ENCODE measurements at regions not wholly inside any gene's neighbourhood (a gene's known extent, or its start where the extent isn't known, plus 50 kb on each side); places are given as distances from the start of the nearest gene placed in this dataset.

GRCh38 chr4:81883004-81883403 is 411.3 kb upstream of the RASGEF1B start:
- H3K27ac Mint-ChIP-seq, result no peak overlapping the region
- H3K4me3 Mint-ChIP-seq, result no peak overlapping the region
- no peaks in the 10 kb centered on the region for H3K36me3 Mint-ChIP-seq
- DNase-seq (ENCODE audit: low spot score in 2 of 2, unreplicated experiment in 2 of 2), result no peak
- H3K9me3 Mint-ChIP-seq, result peaks cover 8% of the 10 kb centered on the region
- peaks cover 18% of the 10 kb centered on the region for H3K27me3 Mint-ChIP-seq (ENCODE audit: low read depth)
- H3K4me1 Mint-ChIP-seq, result peaks cover 15% of the 10 kb centered on the region
- no peak for TF ChIP-seq CTCF (IDR thresholded peaks at IDR 0.05; ENCODE audit: unreplicated experiment)

GRCh38 chr4:81881855-81882621 is 410.3 kb upstream of the RASGEF1B start:
- DNase-seq (ENCODE audit: low spot score in 2 of 2, unreplicated experiment in 2 of 2), result no peak
- Mint-ChIP-seq H3K27ac (no peak overlapping the region), H3K4me3 (no peak overlapping the region), H3K36me3 (no peaks in the 10 kb centered on the region), H3K4me1 (peaks cover 15% of the 10 kb centered on the region), H3K9me3 (peaks cover 8% of the 10 kb centered on the region), H3K27me3 (ENCODE audit: low read depth) (peaks cover 15% of the 10 kb centered on the region)
- no peak for TF ChIP-seq CTCF (IDR thresholded peaks at IDR 0.05; ENCODE audit: unreplicated experiment)

- no peak for TF ChIP-seq CTCF (IDR thresholded peaks at IDR 0.05; ENCODE audit: unreplicated experiment)
- Mint-ChIP-seq H3K4me1 (peaks cover 5% of the 10 kb centered on the region), H3K4me3 (no peak overlapping the region), H3K9me3 (no peaks in the 10 kb centered on the region), H3K27me3 (ENCODE audit: low read depth) (peaks cover 10% of the 10 kb centered on the region), H3K36me3 (no peaks in the 10 kb centered on the region), H3K27ac (no peak overlapping the region)
- no peak for DNase-seq (ENCODE audit: low spot score in 2 of 2, unreplicated experiment in 2 of 2)
Measured at GRCh38 chr4:81876106-81876505, 404.4 kb upstream of the RASGEF1B start.

- no peaks in the 10 kb centered on the region for H3K9me3 Mint-ChIP-seq
- no peaks in the 10 kb centered on the region for H3K36me3 Mint-ChIP-seq
- H3K27me3 Mint-ChIP-seq (ENCODE audit: low read depth), result peaks cover 10% of the 10 kb centered on the region
- H3K4me3 Mint-ChIP-seq, result no peak overlapping the region
- TF ChIP-seq CTCF (IDR thresholded peaks at IDR 0.05; ENCODE audit: unreplicated experiment), result no peak
- no peak for DNase-seq (ENCODE audit: low spot score in 2 of 2, unreplicated experiment in 2 of 2)
- no peak overlapping the region for H3K27ac Mint-ChIP-seq
- peaks cover 5% of the 10 kb centered on the region for H3K4me1 Mint-ChIP-seq
Measured at GRCh38 chr4:81874661-81875515, 403.2 kb upstream of the RASGEF1B start.

- Mint-ChIP-seq H3K4me3 (no peak overlapping the region), H3K36me3 (no peaks in the 10 kb centered on the region), H3K4me1 (peaks cover 5% of the 10 kb centered on the region), H3K27ac (no peak overlapping the region), H3K9me3 (peaks cover 8% of the 10 kb centered on the region), H3K27me3 (ENCODE audit: low read depth) (no peaks in the 10 kb centered on the region)
- no peak for TF ChIP-seq CTCF (IDR thresholded peaks at IDR 0.05; ENCODE audit: unreplicated experiment)
- DNase-seq (ENCODE audit: low spot score in 2 of 2, unreplicated experiment in 2 of 2), result no peak
Measured at GRCh38 chr4:81870275-81870674, 398.6 kb upstream of the RASGEF1B start.
